NT2/D1 (cell line): ENCODE measurements at regions not wholly inside any gene's neighbourhood (a gene's known extent, or its start where the extent isn't known, plus 50 kb on each side); places are given as distances from the start of the nearest gene placed in this dataset.

Experiments
- SUZ12 ChIP-seq: IDR thresholded peaks from 2 replicates; pipeline ENCODE4 v1.6.1; 2011; ENCODE audit not compliant: insufficient read length, insufficient read depth; ENCODE audit errors: extremely low read depth
- YY1 ChIP-seq: IDR thresholded peaks from 2 replicates; pipeline ENCODE4 v1.6.1; 2011; ENCODE audit not compliant: insufficient read length, insufficient read depth
- ZNF274 ChIP-seq: IDR thresholded peaks from 2 replicates; pipeline ENCODE4 v1.6.1; 2011; ENCODE audit warnings: mild to moderate bottlenecking, low read depth, low read length

DNA sequence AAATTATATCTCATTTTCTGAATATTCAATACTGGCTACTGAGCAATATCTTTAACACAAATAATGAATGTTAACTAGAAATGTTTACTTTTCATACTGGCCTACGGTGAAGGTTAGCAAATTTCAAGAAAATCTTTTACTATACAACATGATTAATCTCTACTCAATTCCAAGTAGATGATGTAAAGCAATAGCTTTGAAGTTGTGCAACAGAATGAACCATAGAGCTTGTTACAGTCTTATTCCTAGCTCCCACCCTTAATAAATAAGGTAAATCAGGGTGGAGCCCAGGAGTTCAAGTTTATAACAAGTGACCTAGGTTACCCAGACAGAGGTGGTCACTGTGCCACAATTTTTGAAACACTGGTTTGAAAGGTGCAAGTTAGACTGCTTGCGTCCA, 1678.1 kb downstream of the KCNT2 start:
- no peak for TF ChIP-seq YY1
- TF ChIP-seq ZNF274 = no peak
- TF ChIP-seq SUZ12 = no peak
